CD4-positive, alpha-beta memory T cell (primary cell): ENCODE measurements at regions not wholly inside any gene's neighbourhood (a gene's known extent, or its start where the extent isn't known, plus 50 kb on each side); places are given as distances from the start of the nearest gene placed in this dataset.
"Not testable (repeated sequence)": the region's sequence is repeated elsewhere in the genome, so short reads cannot be mapped to it uniquely, and the experiment has no call there.

Source experiments
- CTCF ChIA-PET: fragments of 350-600 bp; sonication (Branson Sonifier 250); formaldehyde crosslinking; loops from one replicate; lab custom pipeline; 2021; ENCODE audit warnings: inconsistent platforms; ENCODE audit not compliant: partially characterized antibody; lab: Charles Lee
- POLR2A ChIA-PET: fragments of 350-600 bp; sonication (Branson Sonifier 250); formaldehyde crosslinking; loops from one replicate; lab custom pipeline; 2021; ENCODE audit not compliant: partially characterized antibody; lab: Charles Lee
- DNase-seq, 5 donors: peaks; one replicate each; pipeline versions ENCODE4 v3.0.0 to v3.0.0-alpha.2; 2020 to 2022; ENCODE audit warnings: mixed read lengths in 1 of 5
- H3K27ac ChIP-seq: one replicate; pipeline ENCODE4 v1.7.0; 2013; ENCODE audit warnings: low read depth, low read length
- H3K27me3 ChIP-seq: 2 replicates; pipeline ENCODE4 v1.7.0; 2013; ENCODE audit warnings: mild to moderate bottlenecking, low read length, moderate library complexity; ENCODE audit not compliant: insufficient read depth
- H3K36me3 ChIP-seq: 2 replicates; pipeline ENCODE4 v1.7.0; 2013; ENCODE audit warnings: mild to moderate bottlenecking, low read length, moderate library complexity; ENCODE audit not compliant: insufficient read depth
- H3K4me1 ChIP-seq: 2 replicates; pipeline ENCODE4 v1.7.0; 2013; ENCODE audit warnings: mild to moderate bottlenecking, low read length, moderate library complexity; ENCODE audit not compliant: insufficient read depth
- H3K4me3 ChIP-seq, 2 donors: one replicate each; pipeline ENCODE4 v1.7.0; 2013; ENCODE audit warnings: low read length in 2 of 2, mild to moderate bottlenecking in 1 of 2
- H3K9me3 ChIP-seq, 2 donors: one replicate each; pipeline ENCODE4 v1.7.0; 2013; ENCODE audit warnings: low read length in 2 of 2, control low read depth in 1 of 2; ENCODE audit not compliant: control insufficient read depth in 1 of 2
- H3K27ac Mint-ChIP-seq, 7 donors: one replicate each; pipeline ENCODE4 v1.8.0; 2020 to 2021; ENCODE audit warnings: mixed read lengths in 7 of 7, mild to moderate bottlenecking in 6 of 7, inconsistent platforms in 3 of 7, moderate library complexity in 3 of 7
- H3K27me3 Mint-ChIP-seq, 2 donors: one replicate each; pipeline ENCODE4 v1.8.0; 2020 to 2021; ENCODE audit warnings: mixed read lengths in 2 of 2
- H3K36me3 Mint-ChIP-seq, 2 donors: one replicate each; pipeline ENCODE4 v1.8.0; 2020 to 2021; ENCODE audit warnings: mixed read lengths in 2 of 2, inconsistent platforms in 1 of 2, mild to moderate bottlenecking in 1 of 2
- H3K4me1 Mint-ChIP-seq, 4 donors: one replicate each; pipeline ENCODE4 v1.8.0; 2020 to 2021; ENCODE audit warnings: mixed read lengths in 4 of 4, mild to moderate bottlenecking in 1 of 4
- H3K4me3 Mint-ChIP-seq, 8 donors: one replicate each; pipeline ENCODE4 v1.8.0; 2020 to 2021; ENCODE audit warnings: mixed read lengths in 8 of 8, mild to moderate bottlenecking in 7 of 8, moderate library complexity in 6 of 8, inconsistent platforms in 3 of 8
- H3K9me3 Mint-ChIP-seq, 8 donors: one replicate each; pipeline ENCODE4 v1.8.0; 2020 to 2021; ENCODE audit warnings: mixed read lengths in 8 of 8, mild to moderate bottlenecking in 5 of 8, inconsistent platforms in 3 of 8, moderate library complexity in 1 of 8
- intact Hi-C: fragments of 100-400 bp; cut with micrococcal nuclease; formaldehyde crosslinking; loops from one replicate; pipeline ENCODE4 v1.15.1; 2023

DNA sequence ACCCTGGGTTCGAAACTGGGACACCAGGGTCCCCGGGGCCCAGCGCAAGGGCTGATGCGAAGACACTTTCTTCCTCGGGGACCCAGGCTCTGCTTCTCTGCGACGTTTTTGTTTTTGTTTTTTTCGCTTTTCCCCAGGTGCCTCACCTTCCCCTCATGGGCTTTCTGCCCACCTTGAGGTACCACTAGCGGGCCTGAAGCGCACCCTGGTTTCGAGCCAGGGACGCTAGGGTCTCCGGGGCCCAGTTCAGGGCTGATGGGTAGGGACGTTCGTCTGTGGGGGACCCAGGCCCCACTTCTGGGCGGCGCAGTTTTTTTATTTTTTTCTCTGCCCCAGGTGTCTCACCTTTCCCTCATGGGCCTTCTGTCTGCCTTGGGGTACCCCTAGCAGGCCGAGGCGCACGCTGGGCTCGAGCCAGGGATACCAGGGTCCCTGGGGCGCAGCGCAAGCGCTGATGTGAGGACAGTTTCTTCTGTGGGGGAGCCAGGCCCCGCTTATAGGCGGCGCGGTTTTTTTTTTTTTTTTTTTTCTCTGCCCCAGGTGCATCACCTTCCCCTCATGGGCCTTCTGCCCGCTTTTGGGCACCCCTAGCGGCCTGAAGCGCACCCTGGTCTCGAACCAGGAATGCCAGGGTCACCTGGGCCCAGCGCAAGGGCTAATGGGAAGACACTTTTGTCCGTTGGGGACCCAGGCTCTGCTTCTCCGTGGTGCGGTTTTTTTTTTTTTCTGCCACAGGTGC is 166.8 kb upstream of the ZNG1F start:
- peak overlapping the region in 1 of 7 donors; percentile 87 for H3K27ac Mint-ChIP-seq
- H3K27me3 Mint-ChIP-seq, H3K27ac ChIP-seq, H3K9me3 ChIP-seq, H3K27me3 ChIP-seq, H3K36me3 ChIP-seq, H3K4me3 ChIP-seq, H3K4me1 ChIP-seq, POLR2A ChIA-PET, H3K36me3 Mint-ChIP-seq, intact Hi-C loops, CTCF ChIA-PET, H3K9me3 Mint-ChIP-seq: not testable (repeated sequence)
- H3K4me1 Mint-ChIP-seq: peaks cover 0 to 12% (median 6%) of the 10 kb centered on the region in 4 donors
- DNase-seq: peak in 2 of 5 donors; percentile 4 to 14
- peak overlapping the region in 6 of 8 donors; percentile 39 to 55 (median 46) for H3K4me3 Mint-ChIP-seq

DNA sequence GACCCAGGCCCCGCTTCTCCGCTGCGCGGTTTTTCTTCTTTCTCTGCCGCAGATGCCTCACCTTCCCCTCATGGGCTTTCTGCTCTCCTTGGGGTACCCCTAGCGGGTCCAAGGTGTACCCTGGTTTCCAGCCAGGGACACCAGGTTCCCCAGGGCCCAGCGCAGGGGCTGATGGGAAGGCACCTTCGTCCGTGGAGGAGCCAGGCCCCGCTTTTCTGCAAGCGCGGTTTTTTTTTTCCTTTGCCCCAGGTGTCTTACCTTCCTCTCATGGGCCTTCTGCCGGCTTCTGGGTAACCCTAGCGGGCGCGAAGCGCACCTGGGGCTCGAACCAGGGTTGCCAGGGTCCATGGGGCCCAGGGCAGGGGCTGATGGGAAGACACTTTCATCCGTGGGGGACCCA is 165.9 kb upstream of the ZNG1F start:
- H3K27me3 Mint-ChIP-seq, H3K4me3 ChIP-seq, H3K4me1 ChIP-seq, H3K36me3 ChIP-seq, intact Hi-C loops, H3K27me3 ChIP-seq, H3K27ac ChIP-seq, CTCF ChIA-PET, H3K9me3 ChIP-seq, POLR2A ChIA-PET, H3K36me3 Mint-ChIP-seq, H3K9me3 Mint-ChIP-seq: not testable (repeated sequence)
- DNase-seq: peak; percentile 40 to 66 (median 57)
- Mint-ChIP-seq H3K27ac (peak overlapping the region in 6 of 7 donors; percentile 59 to 87 (median 84)), H3K4me1 (peaks cover 0 to 12% (median 6%) of the 10 kb centered on the region in 4 donors), H3K4me3 (peak overlapping the region; percentile 57 to 82 (median 79))

GRCh38 chr9:41354060-41354934 is 165.2 kb upstream of the ZNG1F start:
- intact Hi-C loops, H3K9me3 ChIP-seq, H3K27me3 ChIP-seq, CTCF ChIA-PET, POLR2A ChIA-PET, H3K36me3 Mint-ChIP-seq, H3K4me1 ChIP-seq, H3K36me3 ChIP-seq, H3K4me3 ChIP-seq, H3K27me3 Mint-ChIP-seq, H3K9me3 Mint-ChIP-seq, H3K27ac ChIP-seq: not testable (repeated sequence)
- peak overlapping the region in 7 of 8 donors; percentile 17 to 79 (median 49) for H3K4me3 Mint-ChIP-seq
- peak overlapping the region in 5 of 7 donors; percentile 30 to 87 (median 68) for H3K27ac Mint-ChIP-seq
- DNase-seq: peak; percentile 22 to 52 (median 38)
- peaks cover 0 to 11% (median 5%) of the 10 kb centered on the region in 4 donors for H3K4me1 Mint-ChIP-seq

DNA sequence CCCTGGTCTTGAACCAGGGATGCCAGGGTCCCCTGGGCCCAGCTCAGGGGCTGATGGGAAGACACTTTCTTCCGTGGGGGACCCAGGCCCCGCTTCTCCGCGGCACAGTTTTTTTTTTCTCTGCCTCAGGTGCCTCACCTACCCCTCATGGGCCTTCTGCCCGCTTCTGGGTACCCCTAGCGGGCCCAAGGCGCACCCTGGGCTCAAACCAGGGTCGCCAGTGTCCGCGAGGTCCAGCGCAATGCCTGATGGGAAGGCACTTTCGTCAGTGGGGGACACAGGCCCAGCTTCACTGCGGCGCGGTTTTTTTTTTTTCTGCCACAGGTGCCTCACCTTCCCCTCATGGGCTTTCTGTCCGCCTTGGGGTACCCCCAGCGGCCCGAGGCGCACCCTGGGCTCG is 163.9 kb upstream of the ZNG1F start:
- POLR2A ChIA-PET, H3K36me3 Mint-ChIP-seq, H3K27me3 Mint-ChIP-seq, H3K36me3 ChIP-seq, H3K4me1 ChIP-seq, H3K27ac Mint-ChIP-seq, H3K9me3 ChIP-seq, H3K4me1 Mint-ChIP-seq, H3K4me3 Mint-ChIP-seq, H3K9me3 Mint-ChIP-seq, intact Hi-C loops, H3K27ac ChIP-seq, H3K4me3 ChIP-seq, DNase-seq, CTCF ChIA-PET, H3K27me3 ChIP-seq: not testable (repeated sequence)

DNA sequence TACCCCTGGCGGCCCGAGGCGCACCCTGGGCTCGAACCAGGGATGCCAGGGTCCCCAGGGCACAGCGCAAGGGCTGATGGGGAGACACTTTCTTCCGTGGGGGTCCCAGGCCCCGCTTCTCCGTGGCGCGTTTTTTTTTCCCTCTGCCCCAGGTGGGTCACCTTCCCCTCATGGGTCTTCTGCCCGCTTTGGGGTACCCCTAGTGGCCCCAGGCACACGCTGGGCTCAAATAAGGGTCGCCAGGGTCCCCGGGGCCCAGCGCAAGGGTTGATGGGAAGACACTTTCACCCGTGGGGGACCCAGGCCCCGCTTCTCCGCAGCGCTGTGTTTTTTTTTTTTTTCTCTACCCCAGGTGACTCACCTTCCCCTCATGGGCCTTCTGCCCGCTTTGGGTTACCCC is 163.3 kb upstream of the ZNG1F start:
- H3K27ac Mint-ChIP-seq, H3K27me3 Mint-ChIP-seq, POLR2A ChIA-PET, H3K36me3 ChIP-seq, DNase-seq, H3K27me3 ChIP-seq, H3K9me3 Mint-ChIP-seq, H3K36me3 Mint-ChIP-seq, H3K9me3 ChIP-seq, CTCF ChIA-PET, H3K4me3 ChIP-seq, H3K27ac ChIP-seq, H3K4me3 Mint-ChIP-seq, H3K4me1 ChIP-seq, H3K4me1 Mint-ChIP-seq, intact Hi-C loops: not testable (repeated sequence)

GRCh38 chr9:41347893-41348292 is 158.8 kb upstream of the ZNG1F start:
- CTCF ChIA-PET, intact Hi-C loops, H3K9me3 Mint-ChIP-seq, H3K27ac ChIP-seq, H3K9me3 ChIP-seq, H3K4me3 Mint-ChIP-seq, H3K27me3 ChIP-seq, DNase-seq, POLR2A ChIA-PET, H3K36me3 ChIP-seq, H3K4me3 ChIP-seq, H3K27me3 Mint-ChIP-seq, H3K4me1 Mint-ChIP-seq, H3K4me1 ChIP-seq, H3K27ac Mint-ChIP-seq, H3K36me3 Mint-ChIP-seq: not testable (repeated sequence)

DNA sequence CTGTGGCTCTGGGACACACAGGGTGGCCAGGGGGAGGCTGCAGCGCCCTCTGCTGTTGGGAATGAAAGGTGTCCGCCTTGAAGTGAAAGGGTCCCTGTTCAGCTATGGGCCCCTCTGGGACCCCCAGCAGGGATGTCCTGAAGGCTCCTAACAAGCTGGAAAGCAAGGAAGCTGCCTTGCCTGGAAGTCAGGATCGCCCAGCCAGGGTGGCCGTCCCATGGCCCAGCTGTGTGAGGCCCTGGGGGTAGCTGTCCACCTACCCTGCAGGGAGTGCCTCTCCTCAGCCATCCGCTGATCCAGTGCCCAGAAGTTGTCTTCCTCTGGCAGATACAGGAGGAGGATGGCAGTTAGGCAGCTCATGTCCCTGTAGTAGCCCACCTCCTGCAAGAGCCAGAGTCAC is 143.4 kb upstream of the ZNG1F start:
- H3K9me3 Mint-ChIP-seq, H3K4me3 ChIP-seq, H3K36me3 ChIP-seq, CTCF ChIA-PET, H3K27ac ChIP-seq, H3K27ac Mint-ChIP-seq, H3K27me3 Mint-ChIP-seq, H3K4me3 Mint-ChIP-seq, H3K27me3 ChIP-seq, H3K36me3 Mint-ChIP-seq, intact Hi-C loops, POLR2A ChIA-PET, H3K9me3 ChIP-seq, H3K4me1 ChIP-seq, H3K4me1 Mint-ChIP-seq: not testable (repeated sequence)
- peak in 1 of 5 donors; percentile 43 for DNase-seq
